Hypothalamus (tissue), 51 donors: ENCODE measurements at regions not wholly inside any gene's neighbourhood (a gene's known extent, or its start where the extent isn't known, plus 50 kb on each side); places are given as distances from the start of the nearest gene placed in this dataset.
A peak's percentile ranks its signal among the peaks of the same experiment; 100 is the strongest.
"Not testable (repeated sequence)": the region's sequence is repeated elsewhere in the genome, so short reads cannot be mapped to it uniquely, and the experiment has no call there.

Experiments used
- DNase-seq, 51 donors: peaks; one replicate each; lab custom pipeline; 2025; lab: John Stamatoyannopoulos, UW

GRCh38 chr11:81819462-81819861, 914.2 kb downstream of the FAM181B start:
- no peak for DNase-seq

DNA sequence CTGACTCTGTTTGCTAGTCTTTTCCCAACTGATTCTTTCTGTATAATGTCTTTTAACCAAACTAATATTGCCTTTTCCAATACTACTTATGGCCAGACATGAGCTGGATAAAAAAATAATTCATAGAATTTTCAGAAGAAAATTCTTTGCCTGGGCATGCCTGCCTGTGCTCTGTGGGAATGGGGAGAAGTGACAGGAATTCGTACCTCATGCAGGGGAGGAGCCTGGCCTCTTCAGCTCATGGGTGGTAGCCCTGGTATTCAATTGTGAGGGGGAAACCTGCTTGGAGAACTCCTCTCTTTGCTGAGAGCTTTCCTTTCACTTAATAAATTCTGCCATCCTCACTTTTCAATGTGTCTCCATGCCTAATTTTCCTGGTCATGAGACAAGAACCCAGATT, 928.8 kb downstream of the FAM181B start:
- no peak for DNase-seq

GRCh38 chr11:81802591-81802990, 931.1 kb downstream of the FAM181B start:
- DNase-seq: no peak

DNA sequence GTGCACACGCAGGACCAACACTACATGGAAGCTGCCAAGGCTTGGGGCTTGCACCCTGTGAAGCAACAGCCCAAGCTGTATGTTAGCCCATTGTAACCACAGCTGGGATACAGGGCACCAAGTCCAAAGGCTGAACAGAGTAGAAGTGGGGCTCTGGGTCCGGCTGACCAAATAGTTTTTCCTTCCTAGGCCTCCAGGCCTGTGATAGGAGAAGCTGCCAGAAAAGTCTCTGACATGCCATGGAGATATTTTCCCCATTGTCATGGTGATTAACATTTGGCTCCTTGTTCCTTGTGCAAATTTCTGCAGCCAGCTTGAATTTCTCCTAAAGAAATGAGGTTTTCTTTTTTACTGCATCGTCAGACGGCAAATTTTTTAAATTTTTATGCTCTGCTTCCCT, 941.2 kb downstream of the FAM181B start:
- DNase-seq: no peak

DNA sequence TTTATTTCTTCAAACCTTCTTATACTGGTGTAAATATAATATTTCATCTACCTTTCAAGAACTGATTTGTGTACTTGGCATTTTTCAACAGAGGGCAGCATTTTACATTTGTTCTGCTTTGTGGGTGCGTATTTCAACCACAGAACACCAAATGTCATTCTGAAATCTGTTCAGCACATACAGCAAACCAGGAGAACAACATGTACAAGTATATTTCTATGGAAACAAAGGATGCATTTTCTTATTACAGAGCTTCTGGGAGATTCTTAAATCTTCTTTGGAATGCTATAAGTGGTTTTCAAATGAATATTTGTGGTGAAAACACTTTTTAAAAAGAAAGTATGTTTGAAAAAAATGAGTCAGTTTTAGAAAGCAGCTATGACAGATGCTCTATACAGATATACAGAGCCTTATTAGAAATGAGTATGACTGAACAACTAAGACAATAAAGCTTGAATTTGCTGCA, 946.0 kb downstream of the FAM181B start:
- peak in 1 of 51 donors; percentile 7 for DNase-seq

DNA sequence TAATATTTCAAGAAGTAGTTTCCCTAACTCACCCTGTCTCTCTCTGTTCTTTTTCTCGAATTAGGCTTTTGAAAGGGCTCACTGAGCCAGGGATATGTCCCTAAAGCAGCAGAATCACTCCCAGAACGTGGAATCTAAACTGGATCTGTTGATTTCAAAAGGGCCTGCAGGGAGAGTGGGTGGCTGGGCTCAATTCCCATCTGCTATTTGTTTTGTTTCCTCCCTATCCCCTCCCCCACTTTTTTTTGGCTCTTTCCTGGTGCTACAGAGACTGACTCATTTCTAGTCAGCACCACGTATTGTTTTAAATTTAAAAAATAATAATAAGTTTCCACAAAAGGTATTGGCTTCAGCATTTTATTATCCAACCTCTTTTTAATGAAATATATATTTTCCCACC, 961.5 kb downstream of the FAM181B start:
- peak in 3 of 51 donors; percentile 1 to 3 (median 2) for DNase-seq

- not testable (repeated sequence) for DNase-seq
Measured at GRCh38 chr11:81769906-81770305, 963.8 kb downstream of the FAM181B start.

- DNase-seq: no peak
Measured at GRCh38 chr11:81756864-81757595, 976.6 kb downstream of the FAM181B start.

DNA sequence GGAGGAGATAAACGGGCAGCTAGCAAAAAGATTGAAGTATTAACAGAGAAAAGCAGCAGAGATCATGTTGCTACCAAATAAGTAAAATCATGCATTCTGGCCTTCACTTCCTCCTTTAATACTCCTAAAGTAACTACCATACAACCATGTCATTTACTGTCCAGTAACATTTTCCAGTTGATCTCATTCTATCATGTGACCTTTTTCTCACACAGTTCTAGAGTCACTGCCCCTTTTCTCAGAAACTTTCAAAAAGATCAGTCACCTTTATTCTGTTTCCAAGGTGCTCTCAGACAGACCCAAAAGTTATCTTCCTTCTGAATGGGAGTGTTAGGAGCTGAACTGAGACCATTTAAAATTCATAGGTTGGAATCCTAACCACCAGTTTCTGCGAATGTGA, 984.4 kb downstream of the FAM181B start:
- no peak for DNase-seq

- no peak for DNase-seq
Measured at GRCh38 chr11:81744336-81745116, 989.1 kb downstream of the FAM181B start.

DNA sequence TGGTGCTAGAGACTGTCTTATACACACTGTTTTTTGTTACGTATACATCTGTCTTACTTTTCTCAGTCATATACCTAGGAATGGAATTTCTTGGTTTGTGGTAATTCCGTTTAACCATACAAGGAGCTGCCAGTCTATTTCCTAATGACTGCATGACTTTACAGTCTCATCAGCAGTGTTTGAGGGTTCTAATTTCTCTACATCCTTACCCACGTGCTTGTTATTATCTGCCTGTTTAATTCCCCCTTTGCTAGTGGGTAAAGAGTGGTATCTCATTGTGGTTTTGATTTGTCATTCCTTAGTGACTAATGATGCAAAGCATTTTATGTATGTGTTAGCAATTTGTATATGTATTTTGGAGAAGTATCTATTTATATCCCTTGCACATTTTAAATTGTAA, 1008.0 kb downstream of the FAM181B start:
- no peak for DNase-seq

- DNase-seq: peak in 1 of 51 donors; percentile 8
Measured at GRCh38 chr11:81717695-81718094, 1016.0 kb downstream of the FAM181B start.

GRCh38 chr11:81707881-81708280, 1025.8 kb downstream of the FAM181B start:
- DNase-seq: no peak

- DNase-seq: no peak
Measured at GRCh38 chr11:81705283-81705682, 1028.4 kb downstream of the FAM181B start.

DNA sequence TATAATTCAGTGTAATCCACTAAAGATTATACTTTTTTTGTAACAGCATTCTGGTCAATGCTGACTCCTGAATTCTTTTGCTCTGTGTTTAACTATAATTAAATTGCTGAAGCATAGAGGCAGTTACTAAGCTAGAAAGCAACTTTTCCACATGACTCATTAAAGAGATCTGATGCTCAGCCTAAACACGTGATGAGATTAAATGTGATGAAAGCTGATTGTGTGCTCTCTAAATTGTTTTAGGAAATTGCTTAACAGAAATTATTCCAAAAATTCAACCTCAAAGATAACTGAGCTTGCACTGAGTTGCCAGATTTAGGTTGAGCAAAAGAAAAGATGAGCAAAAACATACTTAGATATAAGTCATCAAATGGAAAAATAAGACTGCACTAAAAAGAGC, 1033.6 kb downstream of the FAM181B start:
- no peak for DNase-seq

GRCh38 chr11:81687057-81687456, 1046.6 kb downstream of the FAM181B start:
- DNase-seq: no peak

GRCh38 chr11:81674211-81674610, 1059.5 kb downstream of the FAM181B start:
- no peak for DNase-seq

GRCh38 chr11:81673001-81673400, 1060.7 kb downstream of the FAM181B start:
- no peak for DNase-seq

GRCh38 chr11:81669935-81670543, 1063.6 kb downstream of the FAM181B start:
- DNase-seq: no peak

DNA sequence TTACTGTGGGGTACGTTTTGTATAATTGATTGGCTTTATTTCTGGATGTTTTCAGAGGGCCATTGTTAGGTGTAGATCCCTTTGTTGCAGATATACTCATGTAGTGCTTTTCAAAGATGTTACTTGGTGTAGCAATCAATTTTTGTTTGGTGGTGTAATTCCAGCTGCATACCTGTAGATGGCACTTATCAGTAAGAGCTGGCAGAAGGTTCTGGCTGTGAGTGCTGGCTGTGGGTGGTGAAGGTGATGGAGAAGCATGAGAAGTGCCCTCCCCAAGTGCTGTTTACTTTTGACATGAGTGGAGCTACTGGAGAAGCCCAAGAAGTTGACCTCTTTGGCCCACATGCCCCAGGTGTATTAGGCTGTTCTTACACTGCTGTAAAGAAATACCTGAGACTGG, 1074.9 kb downstream of the FAM181B start:
- DNase-seq: no peak

- no peak for DNase-seq
Measured at GRCh38 chr11:81655351-81655750, 1078.3 kb downstream of the FAM181B start.

GRCh38 chr11:81647374-81647773, 1086.3 kb downstream of the FAM181B start:
- DNase-seq: no peak
